ENCODE measurements at regions not wholly inside any gene's neighbourhood (a gene's known extent, or its start where the extent isn't known, plus 50 kb on each side); places are given as distances from the start of the nearest gene placed in this dataset.
A peak's percentile ranks its signal among the peaks of the same experiment; 100 is the strongest.

GRCh38 chr6:105786890-105787655, 299.1 kb upstream of the PRDM1 start:
- no peak for DNase-seq

- no peak for DNase-seq
These were observed 299.7 kb upstream of the PRDM1 start for GRCh38 chr6:105786449-105786848.

- no peak for DNase-seq
These were observed 300.9 kb upstream of the PRDM1 start for GRCh38 chr6:105785066-105785811.

DNA sequence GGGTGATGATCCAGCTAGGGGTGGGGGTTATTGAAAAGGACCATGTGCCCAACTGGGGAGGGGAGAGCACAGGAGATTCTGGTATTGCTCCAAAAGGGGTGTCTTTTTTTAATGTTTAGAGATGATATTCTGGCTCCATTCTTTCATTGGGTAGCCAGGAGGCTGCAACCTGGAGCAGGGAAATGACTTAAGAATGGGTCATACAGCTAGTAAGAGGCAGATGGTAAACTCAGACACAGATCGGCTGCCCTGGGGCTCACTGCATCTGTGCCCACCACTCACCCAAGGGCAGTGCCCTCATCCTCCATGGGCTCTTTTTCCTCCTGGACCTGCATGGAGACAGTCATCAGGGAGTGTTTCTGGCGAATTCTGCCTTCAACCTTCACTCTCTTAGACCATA, 302.0 kb upstream of the PRDM1 start:
- no peak for DNase-seq

DNA sequence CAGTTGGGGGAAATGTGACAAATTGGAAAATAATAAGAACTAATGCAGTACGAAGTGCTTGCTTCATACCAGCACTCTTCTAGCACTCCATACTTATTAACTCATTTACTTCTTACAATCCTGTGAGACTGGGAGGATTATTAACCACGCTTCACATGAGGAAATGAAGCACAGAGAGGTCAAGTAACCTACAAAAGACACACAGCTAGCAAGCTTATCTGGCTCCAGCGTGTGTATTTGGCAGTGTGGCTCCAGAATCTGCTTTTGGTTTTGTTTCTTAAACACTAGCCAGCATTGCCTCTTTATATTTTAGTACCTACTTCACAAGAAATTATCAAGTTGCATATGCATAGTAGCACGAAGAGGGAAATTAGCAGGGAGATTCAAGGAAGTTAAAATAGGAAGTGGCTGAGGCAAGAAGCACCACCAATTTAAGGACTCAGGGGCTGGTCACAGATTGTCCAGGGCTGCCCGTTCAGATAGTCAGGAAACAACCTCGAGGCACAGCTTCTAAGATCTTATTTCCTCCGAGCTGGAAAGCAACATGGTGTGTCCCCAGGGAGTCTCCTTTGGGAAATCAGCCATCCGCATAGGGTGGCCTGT, 302.7 kb upstream of the PRDM1 start:
- no peak for DNase-seq

- no peak for DNase-seq
These were observed 304.2 kb upstream of the PRDM1 start for GRCh38 chr6:105781915-105782314.

DNA sequence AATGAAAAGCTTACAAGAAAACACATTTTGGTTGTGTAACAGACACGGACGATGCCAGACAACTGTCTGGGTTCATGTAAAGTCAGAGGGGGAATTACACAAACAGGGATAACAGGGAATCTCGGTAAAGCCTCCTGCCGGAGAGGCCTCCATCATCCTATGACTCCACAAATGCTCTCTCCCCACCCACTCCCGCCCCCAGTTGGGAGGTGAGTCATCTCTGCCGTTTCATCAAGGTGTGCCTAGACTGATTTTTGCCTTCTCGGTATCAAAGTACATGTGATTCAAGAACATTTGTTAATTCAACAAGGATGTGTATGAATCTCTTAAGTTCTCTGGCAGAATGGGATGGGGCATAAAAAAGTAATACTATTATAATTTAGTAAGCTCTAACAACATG, 304.9 kb upstream of the PRDM1 start:
- peak; percentile 35 for DNase-seq

DNA sequence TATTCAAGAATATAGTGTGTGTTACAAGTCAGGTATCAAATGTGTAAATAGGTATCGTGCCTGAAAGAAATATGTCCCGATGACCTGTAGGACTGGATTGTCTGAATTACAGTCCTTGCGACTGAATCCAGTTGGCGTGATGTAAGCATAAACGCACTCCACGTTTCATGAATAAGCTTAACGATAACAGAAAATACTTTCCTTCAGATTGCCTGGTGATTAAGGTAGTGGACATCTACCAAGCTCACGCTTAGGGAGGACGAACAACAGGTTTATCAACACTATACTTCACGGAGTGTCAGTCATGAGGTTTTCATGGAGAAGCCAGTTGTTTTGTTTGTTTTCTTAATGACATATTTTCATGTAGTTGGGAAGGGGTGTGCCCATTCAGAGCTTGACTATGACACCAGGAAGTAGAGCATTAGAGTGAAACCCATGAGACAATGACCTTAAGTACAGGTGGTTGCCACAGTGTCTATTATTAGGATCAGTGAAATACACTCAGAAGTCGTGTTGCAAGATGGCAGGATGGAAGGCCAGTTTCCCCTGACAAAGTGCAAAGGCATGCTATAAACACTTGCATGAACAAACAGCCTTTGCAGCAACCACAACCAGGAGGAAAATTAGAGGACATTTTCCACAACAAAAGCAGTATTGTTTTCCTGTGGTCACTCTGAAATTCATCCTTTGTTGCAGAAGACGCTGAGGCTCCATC, 305.8 kb upstream of the PRDM1 start:
- no peak for DNase-seq

- DNase-seq, result no peak
These were observed 307.0 kb upstream of the PRDM1 start for GRCh38 chr6:105779110-105779509.

- no peak for DNase-seq
These were observed 311.0 kb upstream of the PRDM1 start for GRCh38 chr6:105775095-105775494.

DNA sequence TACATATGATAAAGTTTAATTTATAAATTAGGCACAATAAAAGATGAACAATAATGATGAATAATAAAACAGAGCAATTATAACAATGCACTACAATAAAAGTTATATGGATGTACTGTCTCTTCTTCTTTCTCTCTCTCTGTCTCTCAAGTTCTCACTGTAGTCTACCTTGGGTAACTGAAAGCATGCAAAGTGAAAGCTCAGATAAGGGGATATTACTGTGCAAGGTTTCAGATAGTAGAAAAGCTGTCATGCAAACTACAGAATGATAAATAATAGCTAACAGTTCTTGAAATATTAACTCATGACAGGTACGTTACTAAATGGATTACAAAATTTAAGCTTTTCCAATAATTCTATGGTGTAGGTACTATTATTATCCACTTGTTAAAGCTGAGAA, 311.9 kb upstream of the PRDM1 start:
- DNase-seq, result no peak

GRCh38 chr6:105771313-105771970, 314.7 kb upstream of the PRDM1 start:
- no peak for DNase-seq

GRCh38 chr6:105769987-105770386, 316.1 kb upstream of the PRDM1 start:
- DNase-seq, result no peak

DNA sequence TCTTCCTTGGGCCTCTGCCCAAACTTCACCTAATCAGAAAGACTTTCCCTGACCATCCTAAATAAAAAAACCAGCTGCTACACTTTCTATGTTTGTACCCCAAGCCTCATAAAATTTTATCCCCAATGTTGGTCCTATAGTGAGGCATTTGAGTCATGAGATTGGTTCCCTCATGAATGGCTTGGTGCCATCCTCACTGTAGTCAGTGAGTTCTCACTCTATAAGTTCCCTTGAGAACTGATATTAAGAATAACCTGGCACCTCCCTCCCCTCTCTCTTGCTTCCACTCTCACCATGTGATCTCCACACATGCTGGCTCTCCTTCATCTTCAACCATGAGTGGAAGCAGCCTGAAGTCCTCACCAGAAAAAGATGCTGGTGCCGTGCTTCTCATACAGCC, 316.9 kb upstream of the PRDM1 start:
- DNase-seq, result no peak

DNA sequence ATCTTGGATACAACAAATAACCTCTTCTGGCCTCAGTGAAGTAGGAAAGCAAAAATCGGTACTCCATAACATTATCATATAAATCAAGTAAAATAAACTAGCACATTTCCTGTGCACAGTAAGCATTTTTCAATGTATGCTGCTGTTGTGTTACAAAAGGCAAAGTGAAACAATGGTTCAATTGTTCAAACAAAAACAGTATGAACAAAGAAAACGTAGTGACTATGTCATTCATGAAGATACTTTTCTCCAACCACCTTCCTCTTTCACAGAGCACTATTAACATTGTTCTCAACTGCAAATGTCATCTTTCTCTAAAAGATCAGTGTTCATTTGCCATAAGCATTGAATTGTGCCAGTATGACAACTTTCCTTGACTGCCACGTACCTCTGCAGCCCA, 318.6 kb upstream of the PRDM1 start:
- no peak for DNase-seq

DNA sequence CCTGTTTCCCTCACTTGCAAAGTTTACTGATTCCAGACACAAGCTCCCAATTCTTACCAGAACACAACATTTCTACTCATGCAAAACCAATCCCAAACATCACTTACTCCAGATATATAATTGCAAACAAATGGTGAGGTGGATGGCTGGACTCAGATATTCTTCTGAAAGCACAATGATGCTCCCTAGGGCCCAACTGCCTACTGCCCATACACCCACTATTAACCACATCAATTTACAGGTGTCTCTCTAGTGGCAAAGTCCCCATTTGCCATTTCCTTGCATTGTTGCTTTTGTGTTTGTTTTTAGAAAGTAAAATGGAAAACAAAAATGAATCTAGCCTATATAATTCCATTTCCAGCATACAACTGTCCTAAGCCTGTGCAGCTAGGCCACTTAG, 320.9 kb upstream of the PRDM1 start:
- no peak for DNase-seq

DNA sequence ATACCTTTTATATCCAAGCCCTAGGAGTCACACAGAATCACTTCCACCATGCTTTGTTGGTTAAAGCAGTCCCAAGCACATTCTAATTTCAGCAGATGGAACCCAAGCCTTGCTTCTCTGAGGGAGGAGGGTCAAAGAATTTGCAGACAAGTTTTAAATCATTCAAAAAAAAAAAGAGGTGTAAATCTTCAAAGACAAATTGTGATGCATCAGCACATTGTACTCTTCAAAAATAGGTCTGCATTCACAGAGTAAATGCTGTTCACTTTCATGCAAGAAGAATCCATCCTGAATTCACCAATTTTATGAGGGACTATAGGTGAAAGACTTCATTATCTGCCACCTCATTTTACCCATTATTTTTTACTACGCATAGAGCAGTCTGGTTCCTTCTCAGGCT, 321.8 kb upstream of the PRDM1 start:
- DNase-seq, result no peak

DNA sequence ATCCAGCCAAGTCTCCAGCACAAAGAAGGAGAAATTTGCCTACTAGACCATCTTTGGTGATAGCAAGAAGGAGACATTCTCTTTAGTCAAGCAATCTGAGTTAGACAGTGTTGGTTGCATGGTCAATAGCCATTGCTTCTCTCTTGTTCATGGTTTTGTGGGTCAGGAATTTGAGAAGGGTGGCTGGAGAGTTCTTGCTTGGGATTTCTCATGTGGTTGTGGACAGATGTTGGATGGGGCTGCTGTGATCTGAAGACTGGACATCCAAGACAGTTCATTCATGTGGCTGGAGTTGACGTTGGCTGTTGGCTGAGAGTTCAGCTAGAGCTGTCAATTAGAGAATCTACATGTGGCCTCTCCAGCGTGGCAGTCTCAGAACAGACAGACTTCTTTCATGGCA, 322.3 kb upstream of the PRDM1 start:
- no peak for DNase-seq

DNA sequence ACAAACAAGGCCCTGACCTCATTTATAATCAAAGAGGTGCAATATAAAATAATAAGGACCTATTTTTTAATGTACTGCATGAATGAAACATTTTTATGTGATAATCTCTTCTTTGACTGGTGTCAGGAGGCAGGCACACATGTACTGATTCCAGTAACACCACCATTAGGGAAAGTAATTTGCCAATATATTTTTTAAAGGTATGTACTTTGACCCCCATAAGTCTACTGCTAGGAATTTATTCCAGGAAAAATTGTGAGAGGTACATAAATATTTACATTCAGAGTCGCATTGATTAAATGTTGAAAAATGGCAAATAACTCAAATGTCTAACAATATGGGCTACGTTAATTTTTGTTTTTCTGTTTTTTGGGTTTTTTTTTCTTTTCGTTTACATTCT, 325.4 kb upstream of the PRDM1 start:
- DNase-seq, result no peak

- no peak for DNase-seq
These were observed 326.2 kb upstream of the PRDM1 start for GRCh38 chr6:105759946-105760345.

DNA sequence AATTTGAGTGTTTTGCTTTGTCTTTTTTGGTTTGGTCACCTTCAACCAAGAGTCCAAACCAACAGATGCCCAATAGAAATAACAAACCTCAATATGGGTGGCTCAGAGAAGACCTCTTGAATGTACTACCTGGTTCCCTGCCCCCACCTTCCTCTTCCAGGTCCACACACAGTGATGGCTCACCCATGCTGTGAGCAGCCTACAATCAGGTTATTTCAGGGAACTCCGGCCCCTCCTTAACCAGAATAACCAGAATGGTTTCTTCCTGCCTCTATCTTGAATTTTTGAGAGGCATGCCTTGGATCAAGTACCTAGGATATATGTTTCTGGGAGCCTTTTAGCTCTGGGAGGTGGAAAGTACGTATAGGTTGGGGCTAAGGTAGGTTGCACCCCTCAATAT, 327.1 kb upstream of the PRDM1 start:
- DNase-seq, result no peak

DNA sequence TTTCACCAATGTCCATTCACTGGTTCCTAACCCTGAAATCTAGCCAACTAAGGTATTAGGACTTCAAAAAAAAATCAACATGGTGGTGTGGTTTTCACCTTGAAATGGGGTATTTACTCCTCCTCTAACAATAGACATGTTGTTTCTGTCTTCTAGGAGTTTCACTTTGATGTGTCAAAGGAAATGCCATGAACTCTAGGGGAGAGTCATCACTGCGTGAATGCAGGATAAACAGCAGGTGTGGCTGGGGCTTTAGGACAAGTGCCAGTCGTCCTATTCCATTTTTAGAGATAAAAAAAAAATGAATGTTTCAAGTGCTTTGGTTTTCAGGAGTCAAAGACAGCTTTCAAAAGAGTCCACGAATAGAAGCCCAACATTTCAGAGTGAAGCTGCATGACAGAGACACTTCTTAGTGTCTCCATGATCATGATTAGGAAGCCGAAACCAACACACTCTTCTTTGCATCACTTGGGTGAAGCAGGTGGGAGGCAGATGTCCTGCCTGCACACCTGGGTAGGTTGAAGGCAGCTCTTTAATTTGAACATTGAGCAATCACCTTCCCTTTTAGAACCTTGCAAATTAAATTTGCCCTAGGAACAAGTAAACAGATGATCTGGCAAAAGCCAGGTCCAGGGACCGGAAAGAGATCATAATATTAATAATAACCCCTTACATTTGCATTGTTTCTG, 328.5 kb upstream of the PRDM1 start:
- no peak for DNase-seq

All from activated T-cell treated with anti-CD3 and anti-CD28 coated beads, Interleukin-2, amount 50 U/mL, for 1 hour (primary cell).